ENCODE measurements at regions not wholly inside any gene's neighbourhood (a gene's known extent, or its start where the extent isn't known, plus 50 kb on each side); places are given as distances from the start of the nearest gene placed in this dataset.
"Not testable (repeated sequence)": the region's sequence is repeated elsewhere in the genome, so short reads cannot be mapped to it uniquely, and the experiment has no call there.

DNA sequence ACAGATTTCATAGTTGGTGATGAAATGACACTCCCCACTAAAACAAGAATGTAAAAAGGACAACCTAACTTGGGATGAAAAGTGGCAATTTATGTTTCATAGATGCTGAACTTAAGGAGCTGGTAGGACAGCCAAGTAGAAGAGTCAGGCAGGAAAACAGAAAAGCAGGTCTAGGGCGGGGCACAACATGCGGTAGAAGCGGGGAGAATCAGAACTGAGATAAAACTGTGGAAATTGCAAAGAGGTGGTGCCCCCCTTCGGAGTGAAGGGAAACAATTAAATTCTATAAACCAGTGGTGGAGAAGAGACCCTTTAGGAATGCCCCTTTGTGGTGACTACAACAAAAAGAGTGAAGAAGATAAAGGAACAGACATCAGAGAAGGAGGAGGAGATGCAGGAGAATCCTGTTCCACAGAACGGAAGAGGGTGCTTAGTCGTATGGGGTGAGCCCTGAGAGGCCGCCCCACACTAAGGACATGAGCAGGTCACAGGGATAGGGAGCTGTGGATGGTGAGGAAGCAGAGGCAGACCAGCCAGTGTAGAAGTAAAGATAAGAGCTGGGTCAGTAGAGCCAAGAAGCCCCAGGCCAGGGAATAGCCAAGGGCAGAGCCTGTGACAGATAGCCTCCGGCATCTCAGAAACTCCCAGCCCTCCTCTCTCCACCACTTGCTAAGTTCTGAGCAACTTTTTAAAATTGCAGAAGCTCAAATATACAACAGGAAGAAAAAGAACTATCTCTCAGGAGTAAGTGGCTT lies 100.3 kb upstream of the DOCK9 start:
- DNase-seq: peak; percentile 46

DNA sequence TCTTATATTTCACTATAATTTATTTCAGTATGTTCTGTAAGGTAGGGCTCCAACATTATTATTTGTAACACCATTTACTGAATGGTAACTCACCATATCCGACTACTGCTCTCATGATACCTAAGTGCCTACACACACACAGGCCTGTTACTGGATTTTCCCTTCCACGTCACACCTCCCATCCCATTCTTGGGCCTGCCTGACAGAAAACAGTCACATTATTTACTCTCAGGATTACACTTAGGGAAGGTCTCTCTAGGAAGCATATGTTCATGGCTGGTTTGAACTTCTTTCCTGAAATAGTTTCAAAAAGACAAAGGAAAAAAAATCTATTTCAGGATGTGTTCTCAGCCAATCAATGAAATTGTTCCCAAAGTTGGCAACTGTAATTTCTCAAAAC lies 102.3 kb upstream of the DOCK9 start:
- no peak for DNase-seq

DNA sequence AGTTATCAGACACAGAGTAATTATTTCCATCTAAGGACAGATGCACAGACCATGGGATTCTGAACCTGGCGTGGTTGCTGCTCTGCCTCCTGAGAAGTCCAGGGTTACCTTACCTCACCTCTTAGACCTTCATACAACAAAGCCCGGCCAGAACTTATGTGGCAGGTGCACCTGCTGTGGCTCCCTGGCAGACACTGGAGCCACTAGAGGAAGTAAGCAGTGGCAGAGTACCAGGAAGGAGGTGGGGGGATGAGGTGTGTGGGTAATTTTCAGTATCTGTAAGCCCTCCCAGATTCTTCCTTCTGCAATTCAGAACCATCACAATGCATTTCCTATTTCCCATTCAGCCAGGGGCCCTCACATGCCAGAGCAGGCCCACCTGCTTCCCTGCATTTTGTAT lies 106.1 kb upstream of the DOCK9 start:
- DNase-seq: peak; percentile 55

DNA sequence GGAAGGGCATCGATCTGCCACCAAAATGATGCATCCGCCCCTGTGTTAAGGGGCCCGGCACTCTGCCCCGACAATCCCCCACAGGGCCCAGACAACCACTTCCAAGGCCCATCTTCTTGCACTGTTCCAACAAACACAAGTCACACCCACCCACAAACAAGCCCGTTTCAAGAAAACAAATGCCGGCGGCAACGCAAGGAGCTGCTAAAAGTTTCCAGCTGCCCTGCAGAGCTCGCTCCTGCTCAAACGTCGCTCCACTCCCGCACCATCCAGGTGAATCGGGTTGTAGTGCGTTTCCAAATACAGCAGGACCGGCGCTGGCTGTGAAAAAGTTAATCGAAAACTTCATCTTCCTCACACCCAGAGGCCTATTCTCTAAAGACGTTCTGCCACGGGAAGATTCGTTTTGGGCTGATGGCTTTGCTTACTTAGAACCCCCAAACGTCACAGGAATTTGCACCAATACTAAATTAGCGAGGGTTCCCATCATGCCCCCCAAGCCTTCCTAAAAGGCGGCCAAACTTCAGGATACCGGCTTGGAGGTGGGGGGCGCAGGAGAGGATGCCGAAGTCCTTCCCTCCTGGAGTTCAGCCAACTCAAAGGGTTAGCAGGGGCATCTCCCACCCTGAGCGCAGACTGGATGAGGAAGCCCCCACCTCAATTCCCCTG lies 107.4 kb upstream of the DOCK9 start:
- DNase-seq: peak; percentile 42

DNA sequence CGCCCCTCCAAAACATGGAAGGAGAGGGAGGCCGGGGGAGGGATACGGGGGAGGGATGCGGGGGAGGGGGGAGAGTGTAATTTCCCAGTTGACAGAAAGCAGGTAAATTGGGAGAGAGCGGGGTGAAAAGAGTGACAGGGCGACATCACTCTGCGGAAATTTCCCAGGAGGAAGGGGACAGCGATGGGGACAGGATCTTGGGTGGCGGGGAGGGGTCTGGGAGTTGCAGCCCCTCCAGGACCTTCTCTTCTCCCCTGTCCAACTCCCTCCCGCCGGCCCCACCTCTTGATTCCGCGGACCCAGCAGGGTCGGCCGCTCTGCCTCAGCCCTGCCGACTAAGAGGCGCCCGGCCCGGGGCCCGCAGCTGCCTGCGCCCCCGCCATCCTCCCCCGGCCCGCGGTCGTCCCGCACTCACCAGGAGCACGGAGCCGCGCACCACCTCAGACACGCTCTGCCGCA lies 108.0 kb upstream of the DOCK9 start:
- DNase-seq: peak; percentile 21

DNA sequence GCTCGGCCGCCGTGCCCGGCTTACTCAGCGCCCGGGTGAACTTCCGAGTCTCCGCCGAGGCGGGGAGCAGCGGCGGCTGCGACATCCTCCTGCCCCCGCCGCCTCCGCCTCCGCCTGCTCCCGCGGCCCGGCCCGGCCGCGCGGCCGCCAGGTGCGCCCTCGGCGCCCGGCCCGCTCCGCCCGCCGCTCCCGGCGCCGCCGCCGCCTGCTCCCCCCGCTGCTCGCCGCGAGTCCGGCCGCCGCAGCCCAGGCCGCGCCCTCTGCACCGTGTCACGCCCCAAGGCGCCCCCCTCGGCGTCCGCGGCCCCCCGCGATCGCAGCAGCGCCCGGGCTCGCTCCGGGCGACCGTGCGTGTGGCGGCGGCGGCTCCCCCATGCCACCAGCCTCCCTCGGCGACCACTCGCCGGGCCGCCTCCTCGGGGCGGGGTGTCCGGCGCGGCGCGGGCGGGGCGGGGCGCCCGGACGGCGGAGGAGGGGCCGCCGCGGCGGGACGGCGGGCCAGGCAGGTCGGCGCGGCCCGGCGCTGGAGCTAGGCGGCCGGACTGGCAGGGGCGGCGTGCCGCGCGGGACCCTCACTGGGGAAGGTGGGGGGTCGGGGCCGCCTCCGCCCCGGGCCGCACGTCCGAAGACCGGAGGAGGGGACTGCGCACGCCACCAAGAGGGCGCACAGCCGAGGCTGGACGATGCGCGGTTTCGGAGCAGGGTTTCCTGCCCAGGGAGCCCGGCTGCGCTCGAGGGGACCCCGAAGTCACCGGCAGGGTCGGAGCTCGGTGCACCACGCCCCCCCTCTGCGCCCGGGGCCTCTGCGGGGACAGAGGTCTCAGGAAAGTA lies 108.6 kb upstream of the DOCK9 start:
- peak; percentile 85 for DNase-seq

DNA sequence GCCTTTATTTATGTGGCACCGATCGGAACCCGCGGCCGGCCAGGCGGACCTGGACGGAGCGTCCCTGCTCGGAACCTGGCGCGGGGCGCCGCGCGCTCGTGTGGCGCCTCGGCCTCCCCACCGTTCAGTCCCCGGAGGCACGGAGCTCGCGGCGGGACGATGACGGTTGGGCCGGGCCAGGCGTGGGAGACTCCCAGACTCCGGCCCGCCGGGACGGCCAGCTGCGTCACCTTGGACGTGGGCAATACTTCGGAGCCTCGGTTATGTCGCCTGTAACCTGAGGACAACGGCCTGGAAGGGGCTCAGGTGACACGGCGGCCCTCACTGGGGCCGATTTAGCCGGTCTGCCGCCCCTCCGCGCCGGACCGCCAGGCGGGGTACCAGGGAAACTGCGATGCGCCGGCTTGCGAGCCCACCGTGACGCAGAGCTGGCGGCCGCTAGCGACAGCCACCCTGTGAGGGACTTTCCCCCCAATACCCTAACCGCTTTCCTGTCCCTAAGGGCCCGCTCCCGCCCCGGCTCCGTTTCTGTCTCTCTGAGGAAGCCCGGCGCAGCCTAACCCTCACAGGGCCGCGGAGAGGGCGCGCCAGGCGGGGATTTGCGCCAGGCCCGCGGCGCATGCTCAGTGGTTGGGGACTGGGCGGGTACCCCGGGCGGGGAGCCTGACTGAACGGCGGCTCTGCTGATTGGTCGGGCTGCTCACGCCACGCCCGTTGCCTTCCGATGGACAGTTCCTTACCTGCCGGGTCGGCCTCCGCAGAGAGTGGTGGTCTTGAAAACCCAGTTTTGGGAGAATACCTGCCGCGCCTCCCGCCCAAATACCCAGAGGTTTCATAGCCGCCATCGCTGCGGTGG lies 109.5 kb upstream of the DOCK9 start:
- DNase-seq: peak; percentile 95

DNA sequence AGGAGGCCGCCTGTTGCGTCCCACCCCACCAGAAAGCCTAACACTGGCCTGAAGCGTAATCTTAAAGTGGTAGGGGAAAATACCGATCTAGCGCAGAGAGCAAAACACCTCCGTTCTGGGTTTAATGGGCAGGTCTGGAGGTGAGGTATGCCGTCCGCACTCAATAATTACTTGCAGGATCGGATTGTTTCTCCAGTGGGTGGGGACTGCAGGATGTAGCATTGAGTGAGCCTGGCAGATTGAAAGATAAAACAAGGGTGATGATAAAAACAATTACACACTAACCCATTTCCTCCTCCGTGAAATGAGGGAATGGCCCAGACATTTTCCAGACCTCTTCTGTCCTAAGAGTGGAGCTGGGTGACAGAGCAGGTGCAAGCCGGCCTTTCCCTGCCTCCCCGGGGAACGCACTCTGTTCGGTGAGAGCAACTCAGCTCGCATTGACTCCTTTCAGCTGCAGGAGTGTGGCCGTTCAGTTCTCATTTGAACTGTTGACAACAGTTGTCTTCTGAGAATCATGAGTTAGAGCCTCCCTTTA lies 110.2 kb upstream of the DOCK9 start:
- peak; percentile 56 for DNase-seq

DNA sequence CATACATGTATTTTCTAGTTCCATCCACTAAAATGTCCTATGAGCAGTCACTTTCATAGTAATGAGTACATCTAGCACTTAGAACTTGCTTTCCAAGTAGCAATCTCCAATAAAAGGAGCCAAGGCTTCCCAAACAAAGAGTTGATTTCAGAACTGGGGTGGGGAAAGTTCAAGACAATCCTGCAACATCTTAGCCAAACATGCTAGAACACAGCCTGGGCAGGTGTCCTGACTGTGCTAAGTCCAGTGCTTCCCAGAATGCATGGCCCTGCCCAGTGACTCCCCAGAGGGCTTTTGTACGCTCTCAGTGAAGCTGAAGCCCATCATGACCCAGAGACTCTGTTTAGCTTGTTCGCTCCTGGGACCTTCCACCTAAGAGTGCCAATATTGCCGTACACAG lies 106.7 kb upstream of the UBAC2 start:
- DNase-seq: no peak

DNA sequence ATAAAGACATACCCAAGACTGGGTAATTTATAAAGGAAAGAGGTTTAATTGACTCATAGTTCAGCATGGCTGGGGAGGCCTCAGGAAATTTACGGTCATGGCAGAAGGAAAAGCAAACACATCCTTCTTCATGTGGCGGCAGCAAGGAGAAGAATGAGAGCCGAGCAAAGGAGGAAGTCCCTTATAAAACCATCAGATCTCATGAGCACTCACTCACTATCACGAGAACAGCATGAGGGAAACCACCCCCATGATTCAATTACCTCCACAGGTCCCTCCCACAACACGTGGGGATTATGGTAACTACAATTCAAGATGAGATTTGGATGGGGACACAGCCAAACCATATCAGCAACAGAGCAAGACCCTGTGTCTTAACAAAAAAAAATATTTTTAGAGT lies 98.8 kb upstream of the UBAC2 start:
- DNase-seq: not testable (repeated sequence)

DNA sequence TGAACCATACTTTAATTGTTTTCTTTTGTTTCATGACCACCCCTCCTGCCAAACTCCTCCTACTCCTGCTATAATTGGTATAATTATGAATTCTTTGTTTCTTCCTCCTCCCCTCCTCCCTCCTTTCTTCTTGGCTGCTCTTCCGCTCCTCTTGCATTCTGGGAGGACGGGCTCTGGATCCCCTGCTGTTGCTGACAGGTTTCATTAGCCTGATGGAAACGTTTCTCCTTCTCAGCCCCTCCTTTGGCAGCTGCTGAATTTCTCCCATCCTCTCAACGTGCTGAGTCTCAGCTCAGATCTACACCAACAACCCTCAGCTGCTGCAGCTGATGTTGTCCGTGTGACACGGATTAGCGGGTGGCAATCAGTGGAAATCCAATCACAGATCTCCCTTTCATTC lies 97.1 kb upstream of the UBAC2 start:
- DNase-seq: no peak

DNA sequence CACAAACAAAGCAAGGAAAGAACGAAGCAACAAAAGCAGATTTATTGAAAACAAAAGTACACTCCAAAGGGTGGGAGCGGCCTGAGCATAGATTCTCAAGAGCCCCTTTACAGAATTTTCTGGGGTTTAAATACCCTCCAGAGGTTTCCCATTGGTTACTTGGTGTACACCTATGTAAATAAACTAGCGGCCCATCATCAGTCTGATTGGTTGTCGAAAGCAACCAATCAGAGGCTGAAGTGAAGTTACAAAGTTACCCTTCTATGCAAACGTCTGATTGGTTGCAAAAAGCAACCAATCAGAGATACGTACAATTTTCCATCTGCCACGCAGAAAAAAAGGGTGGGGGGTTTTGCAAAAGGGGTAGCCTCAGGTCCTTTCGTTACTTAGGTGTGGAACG lies 96.3 kb upstream of the UBAC2 start:
- no peak for DNase-seq

DNA sequence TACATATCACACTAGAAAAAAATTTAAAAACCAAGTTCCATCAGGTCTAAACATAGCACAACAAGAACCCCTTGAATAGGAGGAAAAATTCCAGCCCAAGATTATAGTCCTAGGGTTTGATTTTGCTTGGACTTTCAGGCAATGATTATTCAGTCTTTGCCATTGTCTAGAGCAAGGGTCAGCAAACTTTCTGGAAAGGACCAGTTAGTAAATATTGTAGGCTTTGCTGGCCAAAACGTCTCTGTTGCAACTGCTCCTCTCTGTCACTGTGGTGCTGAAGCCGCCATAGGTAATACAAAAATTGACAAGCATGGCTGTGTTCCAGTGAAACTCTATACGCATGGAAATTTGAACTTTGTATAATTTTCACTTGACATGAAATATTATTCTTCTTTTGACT lies 95.5 kb upstream of the UBAC2 start:
- no peak for DNase-seq

DNA sequence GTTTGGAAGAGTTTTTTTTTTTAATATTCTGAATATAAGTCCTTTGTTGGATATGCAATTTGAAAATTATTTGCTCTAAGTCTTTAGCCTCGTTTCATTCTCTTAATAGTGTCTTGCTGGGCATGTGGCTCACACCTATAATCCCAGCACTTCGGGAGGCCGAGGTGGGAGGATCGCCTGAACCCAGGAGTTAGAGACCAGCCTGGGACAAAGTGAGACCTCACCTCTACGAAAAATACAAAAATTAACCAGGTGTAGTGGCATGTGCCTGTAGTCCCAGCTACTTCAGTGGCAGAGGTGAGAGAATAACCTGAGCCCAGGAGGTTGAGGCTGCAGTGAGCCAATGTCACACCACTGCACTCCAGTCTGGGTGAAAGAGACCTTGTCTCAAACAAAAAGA lies 87.3 kb upstream of the UBAC2 start:
- DNase-seq: no peak

DNA sequence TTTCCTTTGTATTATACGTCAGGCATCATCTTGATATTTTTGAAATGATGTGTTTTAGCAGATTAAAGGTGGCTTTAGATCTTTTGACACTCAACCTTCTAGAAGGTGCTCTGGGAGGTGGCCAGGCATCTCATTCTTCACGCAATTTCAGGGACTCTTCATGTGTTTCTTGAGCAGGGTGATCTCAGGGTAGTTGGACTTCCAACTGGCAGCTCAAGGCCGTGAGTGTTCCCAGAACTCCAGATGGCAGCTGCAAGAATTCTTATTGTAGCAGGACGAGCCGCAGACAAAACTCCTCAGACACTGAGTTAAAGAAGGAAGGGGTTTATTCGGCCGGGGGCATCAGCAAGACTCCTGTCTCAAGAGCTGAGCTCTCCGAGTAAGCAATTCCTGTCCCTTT lies 82.5 kb upstream of the UBAC2 start:
- no peak for DNase-seq

DNA sequence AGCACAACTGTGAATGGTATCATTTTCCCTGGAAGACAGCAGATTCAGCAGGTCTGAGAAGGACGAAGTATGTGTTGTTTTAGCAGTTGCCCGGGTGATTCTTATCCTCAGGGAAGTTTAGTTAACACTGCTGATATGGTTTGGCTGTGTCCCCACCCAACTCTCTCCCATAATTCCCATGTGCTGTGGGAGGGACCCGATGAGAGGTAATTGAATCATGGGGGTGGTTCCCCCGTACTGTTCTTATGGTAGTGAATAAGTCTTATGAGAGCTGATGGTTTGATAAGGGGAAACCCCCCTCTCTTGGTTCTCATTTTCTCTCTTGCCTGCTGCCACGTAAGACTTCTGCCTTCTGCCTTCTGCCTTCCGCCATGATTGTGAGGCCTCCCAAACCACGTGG lies 81.0 kb upstream of the UBAC2 start:
- no peak for DNase-seq

DNA sequence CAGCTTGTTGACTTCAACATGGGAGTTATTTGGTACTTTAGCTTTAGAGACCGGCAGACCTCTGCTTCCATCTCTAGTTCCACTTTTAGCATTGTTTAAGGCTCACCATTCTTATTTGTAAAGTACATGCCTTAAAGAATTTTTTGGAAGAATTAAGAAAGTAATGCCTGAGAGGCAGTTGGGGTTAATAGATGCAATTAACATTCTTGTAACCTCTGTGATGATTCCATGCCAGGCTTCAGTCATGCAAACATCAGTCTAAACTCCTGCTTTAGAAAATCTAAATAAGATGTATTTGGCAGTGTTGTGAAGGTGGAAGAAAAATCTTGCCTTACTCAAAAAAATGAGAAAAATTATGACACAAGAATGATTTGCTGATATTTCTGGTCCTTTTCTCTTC lies 79.9 kb upstream of the UBAC2 start:
- DNase-seq: no peak

DNA sequence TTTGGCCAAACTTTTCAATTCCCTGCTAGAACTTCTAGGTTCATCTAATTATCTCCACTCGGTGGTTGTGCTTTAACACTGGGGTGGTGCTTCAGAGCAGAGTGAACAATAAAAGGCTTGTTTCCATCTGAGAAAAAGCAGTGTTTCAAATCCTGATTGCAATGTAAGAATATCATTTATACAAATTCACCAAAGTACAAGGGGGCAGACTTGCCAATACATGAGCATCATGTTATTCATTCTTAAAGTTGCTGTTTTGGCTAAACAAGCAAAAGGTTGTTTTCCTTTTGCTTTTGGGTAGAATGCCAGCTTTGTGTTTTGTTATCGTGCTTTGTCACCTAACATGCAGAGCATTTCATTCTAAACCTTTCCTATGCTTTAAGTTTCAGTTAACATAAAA lies 78.5 kb upstream of the UBAC2 start:
- no peak for DNase-seq

DNA sequence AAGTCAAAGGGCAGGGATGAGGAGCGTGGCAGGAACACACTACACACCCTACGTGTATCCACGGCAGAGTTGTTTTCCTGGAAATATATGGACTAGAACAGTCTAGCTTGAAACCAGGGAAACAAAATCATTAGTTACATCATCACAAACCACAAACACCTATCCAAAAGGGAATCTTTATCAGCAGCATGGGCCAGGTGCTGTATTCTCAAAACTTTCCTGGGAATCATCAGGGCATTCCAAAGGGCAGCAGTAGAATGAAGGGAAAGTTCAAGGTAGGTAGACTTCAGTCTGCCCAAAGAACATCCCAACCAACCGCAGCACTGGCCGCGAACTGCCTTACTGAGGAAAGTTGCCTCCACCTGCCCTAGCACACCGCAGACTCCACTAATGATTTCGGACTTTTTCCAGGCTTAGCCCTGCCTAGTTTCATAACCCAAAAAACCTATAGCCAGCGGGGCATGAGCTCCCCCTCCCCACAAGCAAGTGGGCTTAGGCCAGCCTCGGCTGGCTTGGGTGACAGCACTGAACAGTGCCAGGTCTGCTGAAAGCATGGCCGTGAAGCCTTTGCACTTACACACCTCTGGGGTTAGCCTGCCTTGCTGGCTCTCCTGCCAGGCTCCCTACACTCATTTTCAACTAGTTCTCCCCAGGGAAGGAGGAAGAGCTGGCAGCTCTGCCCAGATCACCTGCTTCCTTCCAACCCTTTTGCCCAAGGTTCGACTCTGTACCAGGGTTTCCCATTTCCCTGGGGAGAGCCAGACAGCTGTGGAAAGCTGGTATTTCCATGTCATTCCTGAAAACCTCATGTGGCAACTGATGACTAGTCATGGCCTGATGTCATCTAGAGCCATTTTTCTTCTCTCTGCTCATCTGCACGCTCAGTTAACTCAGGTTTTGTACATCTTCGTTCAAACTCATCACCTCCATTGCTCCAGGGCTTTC lies 77.3 kb upstream of the UBAC2 start:
- DNase-seq: no peak

DNA sequence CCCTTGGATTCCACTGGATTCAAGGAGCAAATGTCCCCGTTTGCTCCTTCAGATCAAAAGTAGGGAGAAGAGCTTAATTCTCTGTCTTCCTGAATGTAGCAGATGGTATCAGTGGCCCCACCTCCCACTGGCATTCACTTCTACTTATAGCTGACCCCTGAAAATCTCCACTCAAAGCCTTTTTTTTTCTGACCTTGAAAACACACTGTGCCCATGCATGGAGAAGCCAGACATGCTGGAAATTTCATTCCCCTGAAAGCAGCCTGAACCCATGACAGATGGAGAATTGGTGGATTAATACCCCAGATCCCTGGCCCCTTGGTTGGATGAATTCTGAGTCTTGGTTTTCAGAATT lies 76.6 kb upstream of the UBAC2 start:
- no peak for DNase-seq

DNA sequence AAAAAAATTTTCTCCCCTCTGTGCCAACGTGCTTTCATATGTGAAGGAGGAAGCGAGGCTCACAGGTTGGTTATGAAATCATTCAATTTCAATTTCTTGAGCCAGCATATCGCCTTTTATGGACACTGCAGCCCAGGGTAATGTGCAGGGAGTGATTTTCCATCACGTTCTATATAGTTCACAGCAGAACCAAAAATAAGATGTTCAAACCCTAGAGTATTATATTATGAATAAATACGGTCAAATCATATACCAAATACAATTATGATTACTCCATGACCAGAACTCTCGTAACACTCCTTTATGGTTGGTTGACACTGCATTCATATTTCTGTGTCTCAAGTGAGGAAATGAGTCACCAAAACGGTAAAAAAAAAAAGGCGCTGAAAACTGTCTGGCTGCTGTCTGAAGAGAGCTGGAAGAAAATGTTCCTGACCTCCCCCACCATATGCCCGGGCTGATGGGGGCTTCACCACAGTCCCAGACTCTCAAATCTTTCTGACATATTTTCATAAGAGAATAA lies 75.8 kb upstream of the UBAC2 start:
- DNase-seq: peak; percentile 29

Data from CD4-positive, alpha-beta T cell treated with Interleukin-17A for 4 hours (primary cell).